ENCODE measurements at regions not wholly inside any gene's neighbourhood (a gene's known extent, or its start where the extent isn't known, plus 50 kb on each side); places are given as distances from the start of the nearest gene placed in this dataset.

- no peak for DNase-seq
These were observed 488.5 kb downstream of the ANKRD7 start for GRCh38 chr7:118713039-118713438.

- no peak for DNase-seq
These were observed 496.1 kb downstream of the ANKRD7 start for GRCh38 chr7:118720632-118721031.

DNA sequence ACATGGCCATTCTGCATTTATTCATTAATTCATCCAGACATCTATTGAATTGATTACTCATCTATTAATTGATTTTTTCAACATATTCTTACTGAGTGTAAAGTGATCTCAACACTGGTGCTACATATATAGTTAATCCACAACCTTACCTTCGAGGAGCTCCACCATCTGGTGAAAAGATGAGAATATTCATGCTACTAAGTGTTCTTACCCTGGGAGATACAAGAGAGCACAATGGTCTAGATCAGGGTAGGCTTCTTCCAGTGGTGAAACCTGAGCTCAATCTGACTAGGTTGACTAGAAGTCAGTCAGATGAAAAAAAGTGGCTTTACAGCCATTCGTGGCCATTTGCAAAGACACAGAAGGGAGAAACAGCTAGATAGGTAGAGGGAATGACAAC is 507.4 kb downstream of the ANKRD7 start:
- no peak for DNase-seq

DNA sequence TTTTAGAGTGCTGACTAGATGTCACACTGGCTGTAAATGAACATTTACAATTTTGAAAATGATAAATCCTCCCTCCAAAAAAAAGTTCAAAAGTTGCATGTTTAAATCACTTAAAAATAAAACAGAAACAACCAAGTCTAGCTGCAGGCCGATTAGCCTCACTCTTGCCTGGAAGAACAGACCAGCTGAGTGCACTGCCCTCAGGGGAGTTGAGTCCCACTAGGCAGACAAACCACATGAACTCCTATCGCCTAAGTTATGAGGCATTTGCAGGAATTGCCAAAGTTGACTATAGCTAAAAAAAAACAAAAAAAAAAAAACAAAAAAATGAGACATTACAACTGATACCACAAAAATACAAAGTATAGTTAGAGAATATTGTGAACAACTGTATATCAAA is 510.0 kb downstream of the ANKRD7 start:
- no peak for DNase-seq

DNA sequence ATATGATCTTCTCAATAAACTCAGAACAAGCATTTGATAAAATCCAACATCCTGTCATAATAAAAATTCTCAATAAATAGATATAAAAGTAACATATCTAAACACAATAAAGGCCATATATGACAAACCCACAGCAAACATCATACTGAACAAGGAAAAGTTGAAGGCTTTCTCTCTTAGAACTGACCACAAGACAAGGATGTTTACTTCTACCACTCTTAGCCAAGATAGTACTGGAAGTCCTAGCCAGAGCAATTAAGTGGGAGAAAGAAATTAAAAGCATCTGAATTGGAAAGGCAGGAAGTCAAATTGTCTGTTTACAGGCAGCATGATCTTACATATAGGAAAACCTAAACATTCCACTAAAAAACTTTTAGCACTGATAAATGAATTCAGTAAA is 510.9 kb downstream of the ANKRD7 start:
- no peak for DNase-seq

DNA sequence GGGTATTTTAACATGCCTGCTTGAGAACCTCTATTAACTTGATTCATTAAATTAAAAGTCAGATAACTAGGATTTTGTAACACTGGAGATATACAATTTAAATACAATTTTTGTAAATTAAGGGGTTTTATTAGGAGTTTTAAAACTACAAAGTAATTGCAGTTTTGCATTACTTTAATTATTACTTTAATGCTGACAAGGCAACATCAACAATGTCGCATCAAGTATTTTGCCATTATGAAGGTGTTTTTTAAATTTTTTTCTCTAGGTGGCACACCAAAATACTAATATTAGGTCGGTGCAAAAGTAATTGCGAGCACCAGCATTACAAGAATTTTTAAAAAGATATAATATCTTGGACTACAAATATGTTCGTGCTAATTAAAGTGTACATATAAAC is 513.4 kb downstream of the ANKRD7 start:
- DNase-seq: no peak

GRCh38 chr7:118745927-118746326 is 521.4 kb downstream of the ANKRD7 start:
- no peak for DNase-seq

DNA sequence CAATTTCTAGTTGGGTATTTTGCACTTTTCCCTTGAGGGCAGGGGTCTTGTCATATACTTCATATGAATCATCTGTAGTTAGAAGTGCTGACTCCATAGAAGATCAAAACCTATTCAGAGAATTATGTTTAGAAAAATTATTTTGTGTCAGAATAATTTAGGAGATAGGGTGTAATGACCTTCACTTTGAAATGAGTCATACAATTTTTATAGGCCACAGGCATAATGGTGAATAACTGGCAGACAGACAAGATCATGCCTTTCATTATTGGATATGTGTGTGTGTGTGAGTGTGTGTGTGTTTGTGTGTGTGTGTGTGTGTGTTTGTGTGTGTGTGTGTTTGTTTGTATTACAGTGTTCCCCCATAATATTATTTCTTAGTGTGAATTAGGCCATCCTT is 523.0 kb downstream of the ANKRD7 start:
- no peak for DNase-seq

DNA sequence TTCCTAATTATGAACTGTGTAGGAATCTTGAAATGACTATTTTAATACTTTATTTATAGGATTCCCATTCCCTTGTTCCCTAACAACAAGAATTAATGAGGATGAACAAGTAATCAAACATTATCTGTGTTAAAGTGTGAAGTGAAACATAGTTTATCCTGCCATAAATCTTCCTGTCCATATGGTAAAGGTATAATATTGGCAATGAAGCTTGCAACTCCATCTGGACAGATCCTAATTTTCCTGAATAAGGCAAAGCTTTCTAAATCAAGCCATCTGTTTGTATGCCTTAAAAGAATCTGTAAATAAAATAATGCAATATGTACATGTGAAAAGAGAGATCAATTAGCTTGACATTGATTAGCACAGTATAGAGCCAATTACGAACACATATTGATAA is 529.0 kb downstream of the ANKRD7 start:
- no peak for DNase-seq

- no peak for DNase-seq
These were observed 530.1 kb downstream of the ANKRD7 start for GRCh38 chr7:118754608-118755007.

- no peak for DNase-seq
These were observed 530.6 kb downstream of the ANKRD7 start for GRCh38 chr7:118755067-118755625.

- DNase-seq: no peak
These were observed 532.6 kb downstream of the ANKRD7 start for GRCh38 chr7:118757066-118757465.

DNA sequence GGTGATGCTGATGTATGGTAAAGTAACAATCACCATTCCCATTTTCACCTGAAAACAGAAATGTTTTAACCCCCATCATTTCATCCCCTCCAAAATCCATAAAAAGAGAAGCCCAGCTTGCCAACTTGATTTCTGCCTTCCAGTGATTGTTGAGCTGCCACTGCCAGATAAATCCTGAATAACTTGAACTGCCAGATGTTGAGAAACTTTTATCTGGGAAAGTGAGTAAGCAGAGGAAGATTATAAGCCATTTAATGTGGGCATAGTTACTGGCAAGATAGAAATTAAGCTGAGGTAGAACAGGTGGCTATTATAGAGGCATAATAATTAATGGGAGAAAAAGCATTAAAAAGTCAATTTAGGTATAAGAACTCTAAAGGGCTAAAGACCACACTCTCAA is 534.1 kb downstream of the ANKRD7 start:
- no peak for DNase-seq

- DNase-seq: no peak
These were observed 535.4 kb downstream of the ANKRD7 start for GRCh38 chr7:118759921-118760320.

DNA sequence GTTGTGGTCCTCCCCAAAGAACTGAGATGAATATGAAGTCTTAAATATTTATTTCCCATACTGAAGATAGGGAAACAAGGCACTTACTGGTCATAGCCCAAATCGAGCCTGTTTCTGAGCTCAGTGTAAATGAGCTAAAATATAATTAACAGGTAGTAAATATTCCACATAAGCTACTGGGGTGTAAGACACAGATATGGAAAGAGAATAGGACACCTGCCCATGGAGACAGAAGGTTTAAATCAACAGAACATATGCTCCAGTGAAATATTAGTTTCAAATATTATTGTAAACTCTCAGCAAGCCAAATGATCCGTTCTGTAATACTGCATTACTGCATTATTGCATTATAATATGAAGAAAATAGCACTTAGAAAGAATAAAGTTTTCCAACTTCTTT is 537.9 kb downstream of the ANKRD7 start:
- DNase-seq: no peak

DNA sequence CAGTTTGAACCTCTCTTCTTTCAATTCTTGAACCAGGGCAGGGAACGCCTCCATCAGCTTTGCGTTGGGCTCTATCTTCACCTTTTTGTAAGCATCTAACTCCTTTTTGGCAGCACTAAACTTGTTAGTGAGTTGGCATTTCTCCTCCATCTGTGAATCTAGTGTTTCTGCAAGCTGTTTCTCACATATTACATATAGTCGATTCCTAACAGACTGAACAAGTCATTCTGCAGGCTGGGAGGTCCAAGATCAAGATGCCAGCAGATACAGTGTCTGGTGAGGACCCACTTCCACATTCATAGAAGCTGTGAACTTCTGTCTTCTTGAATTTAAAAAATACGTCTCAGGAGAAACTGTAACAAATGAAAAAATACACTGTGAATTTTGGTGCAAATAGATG is 539.7 kb downstream of the ANKRD7 start:
- DNase-seq: no peak

GRCh38 chr7:118771672-118772071 is 547.2 kb downstream of the ANKRD7 start:
- no peak for DNase-seq

- no peak for DNase-seq
These were observed 552.8 kb downstream of the ANKRD7 start for GRCh38 chr7:118777308-118777707.

- no peak for DNase-seq
These were observed 568.2 kb downstream of the ANKRD7 start for GRCh38 chr7:118792682-118793081.

DNA sequence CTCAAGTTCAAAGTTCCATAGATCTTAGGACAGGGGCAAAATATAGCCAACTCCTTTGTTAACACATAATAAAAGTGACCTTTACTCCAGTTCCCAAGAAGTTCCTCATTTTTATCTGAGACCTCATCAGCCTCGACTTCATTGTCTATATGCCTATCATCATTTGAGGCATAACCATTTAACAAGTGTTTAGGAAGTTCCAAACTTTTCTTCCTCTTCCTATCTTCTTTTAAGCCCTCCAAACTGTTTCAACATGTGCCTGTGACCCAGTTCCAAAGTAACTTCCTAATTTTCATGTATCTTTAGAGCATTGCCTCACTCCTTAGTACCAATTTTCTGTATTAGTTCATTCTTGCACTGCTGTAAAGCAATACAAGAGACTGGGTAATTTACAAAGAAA is 569.1 kb downstream of the ANKRD7 start:
- no peak for DNase-seq

- no peak for DNase-seq
These were observed 569.9 kb downstream of the ANKRD7 start for GRCh38 chr7:118794419-118794818.

GRCh38 chr7:118801366-118801765 is 576.9 kb downstream of the ANKRD7 start:
- no peak for DNase-seq

GRCh38 chr7:118802726-118803125 is 578.2 kb downstream of the ANKRD7 start:
- DNase-seq: no peak

- no peak for DNase-seq
These were observed 601.7 kb downstream of the ANKRD7 start for GRCh38 chr7:118826246-118826645.

GRCh38 chr7:118836933-118837332 is 612.4 kb downstream of the ANKRD7 start:
- no peak for DNase-seq

- DNase-seq: no peak
These were observed 615.0 kb downstream of the ANKRD7 start for GRCh38 chr7:118839515-118839914.
